Transverse colon (tissue), 4 donors: ENCODE measurements at regions not wholly inside any gene's neighbourhood (a gene's known extent, or its start where the extent isn't known, plus 50 kb on each side); places are given as distances from the start of the nearest gene placed in this dataset.

Experiments
- CTCF ChIP-seq, 5 experiments: fragments of 200-600 bp in 3 of 5; fragments of 450-650 bp in 2 of 5; sonication (generic) in 3 of 5; IDR thresholded peaks; 1 replicate in 2 of 5; 2 replicates in 3 of 5; pipeline ENCODE4 v1.5.1; 2016 to 2017; ENCODE audit warnings: antibody characterized with exemption in 5 of 5, inconsistent platforms in 3 of 5, mild to moderate bottlenecking in 2 of 5, moderate library complexity in 1 of 5
- EP300 ChIP-seq: sonication (generic); formaldehyde crosslinking; IDR thresholded peaks from one replicate; pipeline ENCODE4 v1.6.1; 2017; ENCODE audit warnings: antibody characterized with exemption, low read depth
- POLR2A ChIP-seq: fragments of 450-650 bp; IDR thresholded peaks from one replicate; pipeline ENCODE4 v1.6.1; 2016; ENCODE audit warnings: antibody characterized with exemption, mild to moderate bottlenecking, moderate library complexity
- POLR2AphosphoS5 ChIP-seq, 3 donors: sonication (generic); formaldehyde crosslinking; IDR thresholded peaks; one replicate each; pipeline ENCODE4 v1.6.1; 2016; ENCODE audit warnings: antibody characterized with exemption in 3 of 3

- TF ChIP-seq POLR2AphosphoS5 (IDR thresholded peaks at IDR 0.05) = no peak
- TF ChIP-seq POLR2A = no peak
- TF ChIP-seq CTCF (IDR thresholded peaks at IDR 0.05) = no peak
- TF ChIP-seq EP300 = no peak
These were observed 714.9 kb upstream of the ADGRL3 start for GRCh38 chr4:60485276-60485675.
